Lung (tissue), 11 donors: ENCODE measurements at regions not wholly inside any gene's neighbourhood (a gene's known extent, or its start where the extent isn't known, plus 50 kb on each side); places are given as distances from the start of the nearest gene placed in this dataset.

Experiments
- ATAC-seq: fragments of 200-7000 bp; cut with Tn5 transposase; one replicate; pipeline ENCODE4 v1.9.1; 2020; ENCODE audit warnings: moderate number of reproducible peaks; ENCODE audit not compliant: insufficient read depth, low FRiP score
- DNase-seq, 3 donors: peaks; one replicate each; pipeline ENCODE4 v3.0.0-alpha.2; 2013 to 2017
- H3K27ac ChIP-seq, 2 donors: one replicate each; pipeline ENCODE4 v1.5.1; 2013; ENCODE audit warnings: mild to moderate bottlenecking in 2 of 2, moderate library complexity in 2 of 2, control low read depth in 1 of 2, inconsistent platforms in 1 of 2, low read depth in 1 of 2, low read length in 1 of 2
- H3K27me3 ChIP-seq, 3 donors: one replicate each; pipeline ENCODE4 v1.5.1; 2013; ENCODE audit warnings: low read length in 2 of 3; ENCODE audit not compliant: control insufficient read depth in 3 of 3, insufficient read depth in 3 of 3
- H3K36me3 ChIP-seq, 4 donors: one replicate each; pipeline ENCODE4 v1.5.1; 2013; ENCODE audit warnings: low read length in 4 of 4, mild to moderate bottlenecking in 1 of 4, moderate library complexity in 1 of 4; ENCODE audit not compliant: control insufficient read depth in 4 of 4, insufficient read depth in 4 of 4
- H3K4me1 ChIP-seq, 5 donors: one replicate each; pipeline ENCODE4 v1.5.1; 2013; ENCODE audit warnings: low read length in 5 of 5, mild to moderate bottlenecking in 2 of 5, moderate library complexity in 1 of 5; ENCODE audit not compliant: control insufficient read depth in 5 of 5, insufficient read depth in 5 of 5
- H3K4me3 ChIP-seq: one replicate; pipeline ENCODE4 v1.5.1; 2013; ENCODE audit warnings: mild to moderate bottlenecking, control low read depth, moderate library complexity
- H3K9ac ChIP-seq, 2 donors: one replicate each; pipeline ENCODE4 v1.5.1; 2013; ENCODE audit warnings: low read length in 2 of 2, control low read depth in 1 of 2; ENCODE audit not compliant: insufficient read depth in 1 of 2
- H3K9me3 ChIP-seq, 4 donors: one replicate each; pipeline ENCODE4 v1.5.1; 2013; ENCODE audit warnings: low read length in 3 of 4, mild to moderate bottlenecking in 1 of 4, moderate library complexity in 1 of 4; ENCODE audit not compliant: control insufficient read depth in 4 of 4, insufficient read depth in 3 of 4
- WGBS, 2 donors: extraction: QIAGEN DNeasy Blood & Tissue Kit; methylation state at CpG; one replicate each; pipeline ENCODE4 v1.1.7; 2013; 5-methylcytosine and 5-hydroxymethylcytosine counted together
- TF ChIP-seq, protein P1 (sequence below): IDR thresholded peaks from 2 replicates; pipeline ENCODE4 v1.5.1; 2012; ENCODE audit warnings: mild to moderate bottlenecking; ENCODE audit errors: control extremely low read depth, extremely low read depth
- donor health status: control.
- donor health status: control.
- donor health status: Bipolar disorder and iron deficiency.
- donor health status: healthy.
- donor health status: DM: yes; HTN: yes; CAD: no.

DNA sequence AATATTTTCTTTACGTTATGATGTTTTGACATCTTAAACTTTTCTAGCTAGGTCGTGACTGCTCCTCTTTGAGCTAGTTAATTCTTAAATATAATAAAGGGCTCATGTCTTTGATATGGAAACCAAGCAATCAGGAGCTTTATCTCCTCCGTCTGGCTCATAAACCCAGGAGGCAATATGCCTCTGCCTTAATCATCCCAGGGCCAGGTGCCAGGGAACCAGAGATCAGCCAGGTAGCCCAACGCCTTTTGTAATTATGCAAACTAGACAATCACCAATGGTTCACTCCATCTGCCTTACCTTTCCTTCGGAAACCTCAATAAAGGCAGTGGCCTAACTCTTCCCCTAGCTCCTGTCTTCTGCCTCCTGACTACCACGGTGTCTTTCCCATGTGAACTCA lies 213.7 kb downstream of the KCNJ3 start:
- no peak for ATAC-seq
- DNase-seq: no peak
- no peaks in the 10 kb centered on the region for H3K27me3 ChIP-seq
- no peaks in the 10 kb centered on the region for H3K4me1 ChIP-seq
- H3K4me3 ChIP-seq: no peak overlapping the region
- TF ChIP-seq, protein P1, sequence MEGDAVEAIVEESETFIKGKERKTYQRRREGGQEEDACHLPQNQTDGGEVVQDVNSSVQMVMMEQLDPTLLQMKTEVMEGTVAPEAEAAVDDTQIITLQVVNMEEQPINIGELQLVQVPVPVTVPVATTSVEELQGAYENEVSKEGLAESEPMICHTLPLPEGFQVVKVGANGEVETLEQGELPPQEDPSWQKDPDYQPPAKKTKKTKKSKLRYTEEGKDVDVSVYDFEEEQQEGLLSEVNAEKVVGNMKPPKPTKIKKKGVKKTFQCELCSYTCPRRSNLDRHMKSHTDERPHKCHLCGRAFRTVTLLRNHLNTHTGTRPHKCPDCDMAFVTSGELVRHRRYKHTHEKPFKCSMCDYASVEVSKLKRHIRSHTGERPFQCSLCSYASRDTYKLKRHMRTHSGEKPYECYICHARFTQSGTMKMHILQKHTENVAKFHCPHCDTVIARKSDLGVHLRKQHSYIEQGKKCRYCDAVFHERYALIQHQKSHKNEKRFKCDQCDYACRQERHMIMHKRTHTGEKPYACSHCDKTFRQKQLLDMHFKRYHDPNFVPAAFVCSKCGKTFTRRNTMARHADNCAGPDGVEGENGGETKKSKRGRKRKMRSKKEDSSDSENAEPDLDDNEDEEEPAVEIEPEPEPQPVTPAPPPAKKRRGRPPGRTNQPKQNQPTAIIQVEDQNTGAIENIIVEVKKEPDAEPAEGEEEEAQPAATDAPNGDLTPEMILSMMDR: no peak
- H3K9ac ChIP-seq: no peak overlapping the region
- WGBS, 2 donors: 89 to 93% methylated on average over 6 of the region's 6 CpGs
- H3K9me3 ChIP-seq: peaks cover 0 to 2% (median 0%) of the 10 kb centered on the region in 4 donors
- no peak overlapping the region for H3K27ac ChIP-seq
- H3K36me3 ChIP-seq: no peaks in the 10 kb centered on the region

DNA sequence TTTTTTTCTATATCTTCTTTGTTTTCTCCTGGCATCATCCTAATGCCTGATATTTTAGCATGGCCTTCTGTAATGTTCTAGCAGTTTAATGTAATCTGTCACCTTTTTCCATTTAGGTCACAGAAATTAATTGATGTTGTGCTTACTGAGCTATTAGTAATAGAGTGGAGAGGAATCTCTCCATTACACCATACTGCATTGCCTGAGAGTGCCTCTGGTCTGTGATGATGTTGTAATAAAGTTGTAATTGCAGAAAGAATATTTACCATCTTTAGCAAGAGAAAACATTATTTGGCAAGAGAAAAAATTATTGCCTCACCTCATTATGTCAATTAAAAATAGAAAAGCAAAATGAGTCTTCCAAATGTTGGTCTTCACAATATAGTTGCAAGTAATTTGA lies 213.2 kb downstream of the KCNJ3 start:
- Histone ChIP-seq H3K27ac (no peak overlapping the region), H3K9me3 (peaks cover 0 to 2% (median 0%) of the 10 kb centered on the region in 4 donors), H3K36me3 (no peaks in the 10 kb centered on the region), H3K9ac (no peak overlapping the region), H3K4me1 (no peaks in the 10 kb centered on the region), H3K27me3 (no peaks in the 10 kb centered on the region), H3K4me3 (no peak overlapping the region)
- TF ChIP-seq, protein P1: no peak
- no peak for ATAC-seq
- DNase-seq: peak in 1 of 3 donors; percentile 1

GRCh38 chr2:154910701-154911100 lies 212.2 kb downstream of the KCNJ3 start:
- Histone ChIP-seq H3K27ac (no peak overlapping the region), H3K9ac (no peak overlapping the region), H3K9me3 (peaks cover 0 to 2% (median 0%) of the 10 kb centered on the region in 4 donors), H3K27me3 (no peaks in the 10 kb centered on the region), H3K4me1 (no peaks in the 10 kb centered on the region), H3K36me3 (no peaks in the 10 kb centered on the region), H3K4me3 (no peak overlapping the region)
- ATAC-seq (no peak), DNase-seq (no peak)
- TF ChIP-seq, protein P1: no peak
- 82 to 84% methylated on average over 1 of the region's 1 CpG for WGBS, 2 donors

GRCh38 chr2:154908327-154908726 lies 209.8 kb downstream of the KCNJ3 start:
- peaks cover 0 to 2% (median 0%) of the 10 kb centered on the region in 4 donors for H3K9me3 ChIP-seq
- TF ChIP-seq, protein P1: no peak
- H3K4me1 ChIP-seq: no peaks in the 10 kb centered on the region
- no peak overlapping the region for H3K4me3 ChIP-seq
- 87 to 93% methylated on average over 4 of the region's 4 CpGs for WGBS, 2 donors
- no peak for DNase-seq
- H3K27me3 ChIP-seq: no peaks in the 10 kb centered on the region
- H3K36me3 ChIP-seq: no peaks in the 10 kb centered on the region
- no peak for ATAC-seq
- H3K9ac ChIP-seq: no peak overlapping the region
- H3K27ac ChIP-seq: no peak overlapping the region
